A549 (cell line): ENCODE measurements at regions not wholly inside any gene's neighbourhood (a gene's known extent, or its start where the extent isn't known, plus 50 kb on each side); places are given as distances from the start of the nearest gene placed in this dataset.

Source experiments
- CEBPB ChIP-seq, 2 experiments: fragments of >200 bp in 1 of 2; sonication (Bioruptor Twin) in 1 of 2; formaldehyde crosslinking in 1 of 2; IDR thresholded peaks; 2 replicates each; pipeline ENCODE4 v1.6.1; 2012 to 2016
- CHD2 ChIP-seq: fragments of 150-350 bp; IDR thresholded peaks from 2 replicates; pipeline ENCODE4 v1.6.1; 2014; ENCODE audit warnings: low read length; ENCODE audit not compliant: partially characterized antibody
- EP300 ChIP-seq, 2 experiments: fragments of >200 bp; sonication (Bioruptor Twin); formaldehyde crosslinking; IDR thresholded peaks; 2 replicates in 1 of 2; 3 replicates in 1 of 2; pipeline ENCODE4 v1.6.1; 2016 to 2017
- ESRRA ChIP-seq: fragments of 150-350 bp; IDR thresholded peaks from 2 replicates; pipeline ENCODE4 v1.6.1; 2014; ENCODE audit warnings: mild to moderate bottlenecking, low read length, borderline replicate concordance
- FOSL2 ChIP-seq, 2 experiments: fragments of 450-650 bp in 1 of 2; fragments of >200 bp in 1 of 2; sonication (Bioruptor Twin) in 1 of 2; formaldehyde crosslinking; IDR thresholded peaks; 2 replicates each; pipeline versions ENCODE4 v1.5.0 to v1.6.1; 2016 to 2020; ENCODE audit warnings: mild to moderate bottlenecking in 1 of 2, moderate library complexity in 1 of 2
- NR3C1 ChIP-seq: fragments of >200 bp; sonication (Bioruptor Twin); formaldehyde crosslinking; IDR thresholded peaks from 3 replicates; pipeline ENCODE4 v1.6.1; 2017
- POLR2A ChIP-seq: IDR thresholded peaks from 2 replicates; pipeline ENCODE4 v1.6.1; 2012; ENCODE audit warnings: mild to moderate bottlenecking, low read length
- RAD21 ChIP-seq, 2 experiments: fragments of >200 bp in 1 of 2; sonication (Bioruptor Twin) in 1 of 2; formaldehyde crosslinking in 1 of 2; IDR thresholded peaks in 1 of 2; conservative IDR thresholded peaks in 1 of 2; 2 replicates in 1 of 2; 3 replicates in 1 of 2; pipeline ENCODE4 v1.6.1; 2012 to 2018; ENCODE audit warnings: inconsistent platforms in 1 of 2
- ZFP36 ChIP-seq: fragments of 450-650 bp; IDR thresholded peaks from 2 replicates; pipeline ENCODE4 v1.6.1; 2014; ENCODE audit warnings: borderline replicate concordance; ENCODE audit not compliant: partially characterized antibody
- TF ChIP-seq, protein P1 (sequence below): fragments of >200 bp; sonication (Bioruptor Twin); formaldehyde crosslinking; IDR thresholded peaks from 3 replicates; pipeline ENCODE4 v1.5.1; 2016

DNA sequence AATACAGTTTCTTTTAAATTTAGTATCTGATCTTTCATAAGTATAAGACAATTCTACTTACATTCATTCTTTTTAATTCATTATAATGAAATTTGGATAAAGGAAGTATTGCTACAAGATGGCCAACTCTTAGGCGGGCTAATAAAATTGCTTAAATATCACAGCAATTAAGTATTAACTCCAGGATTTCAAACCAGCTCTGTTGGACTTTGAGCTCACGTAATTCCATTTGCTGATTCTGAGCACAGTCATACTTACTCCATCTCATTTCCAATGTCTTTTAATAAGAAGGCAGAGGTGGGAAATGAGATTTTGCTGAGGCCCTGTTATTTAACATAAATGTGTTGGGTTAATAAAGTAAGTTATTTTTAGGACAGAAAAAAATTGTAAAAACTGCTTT, 748.1 kb downstream of the KCNA4 start:
- TF ChIP-seq EP300 (IDR thresholded peaks at IDR 0.05) (no peak), POLR2A (no peak), CHD2 (no peak), NR3C1 (no peak), RAD21 (conservative IDR thresholded peaks at IDR 0.05 in 1 of 2, IDR thresholded peaks at IDR 0.05 in 1 of 2) (no peak), FOSL2 (IDR thresholded peaks at IDR 0.05) (no peak), FOSL2 (CRISPR knock-in tag; IDR thresholded peaks at IDR 0.05) (no peak), ZFP36 (no peak), ESRRA (no peak), CEBPB (IDR thresholded peaks at IDR 0.05) (no peak)
- TF ChIP-seq, protein P1, sequence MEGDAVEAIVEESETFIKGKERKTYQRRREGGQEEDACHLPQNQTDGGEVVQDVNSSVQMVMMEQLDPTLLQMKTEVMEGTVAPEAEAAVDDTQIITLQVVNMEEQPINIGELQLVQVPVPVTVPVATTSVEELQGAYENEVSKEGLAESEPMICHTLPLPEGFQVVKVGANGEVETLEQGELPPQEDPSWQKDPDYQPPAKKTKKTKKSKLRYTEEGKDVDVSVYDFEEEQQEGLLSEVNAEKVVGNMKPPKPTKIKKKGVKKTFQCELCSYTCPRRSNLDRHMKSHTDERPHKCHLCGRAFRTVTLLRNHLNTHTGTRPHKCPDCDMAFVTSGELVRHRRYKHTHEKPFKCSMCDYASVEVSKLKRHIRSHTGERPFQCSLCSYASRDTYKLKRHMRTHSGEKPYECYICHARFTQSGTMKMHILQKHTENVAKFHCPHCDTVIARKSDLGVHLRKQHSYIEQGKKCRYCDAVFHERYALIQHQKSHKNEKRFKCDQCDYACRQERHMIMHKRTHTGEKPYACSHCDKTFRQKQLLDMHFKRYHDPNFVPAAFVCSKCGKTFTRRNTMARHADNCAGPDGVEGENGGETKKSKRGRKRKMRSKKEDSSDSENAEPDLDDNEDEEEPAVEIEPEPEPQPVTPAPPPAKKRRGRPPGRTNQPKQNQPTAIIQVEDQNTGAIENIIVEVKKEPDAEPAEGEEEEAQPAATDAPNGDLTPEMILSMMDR = no peak
